HG03521 (cell line): ENCODE measurements at regions not wholly inside any gene's neighbourhood (a gene's known extent, or its start where the extent isn't known, plus 50 kb on each side); places are given as distances from the start of the nearest gene placed in this dataset.

ENCODE experiments used
- ATAC-seq: cut with Tn5 transposase; IDR thresholded peaks from one replicate; pipeline ENCODE4 v1.9.1; 2021; ENCODE audit warnings: mild to moderate bottlenecking, moderate library complexity; ENCODE audit not compliant: unreplicated experiment

GRCh38 chr3:193978030-193978429, 157.9 kb upstream of the HES1 start:
- no peak for ATAC-seq

- ATAC-seq = no peak
Measured at GRCh38 chr3:193978486-193978885, 157.5 kb upstream of the HES1 start.

- no peak for ATAC-seq
Measured at GRCh38 chr3:193980326-193980725, 155.6 kb upstream of the HES1 start.

GRCh38 chr3:193980905-193981304, 155.0 kb upstream of the HES1 start:
- no peak for ATAC-seq

- no peak for ATAC-seq
Measured at GRCh38 chr3:193981504-193981903, 154.4 kb upstream of the HES1 start.

GRCh38 chr3:193982258-193982659, 153.7 kb upstream of the HES1 start:
- ATAC-seq = no peak

GRCh38 chr3:193983846-193984818, 151.8 kb upstream of the HES1 start:
- ATAC-seq = no peak

- ATAC-seq = no peak
Measured at GRCh38 chr3:193984876-193985275, 151.1 kb upstream of the HES1 start.

- no peak for ATAC-seq
Measured at GRCh38 chr3:193987186-193987585, 148.8 kb upstream of the HES1 start.

GRCh38 chr3:193989186-193989585, 146.8 kb upstream of the HES1 start:
- no peak for ATAC-seq

GRCh38 chr3:193991666-193992424, 144.1 kb upstream of the HES1 start:
- ATAC-seq = no peak

- ATAC-seq = no peak
Measured at GRCh38 chr3:193992425-193993037, 143.4 kb upstream of the HES1 start.

- ATAC-seq = no peak
Measured at GRCh38 chr3:193996221-193996620, 139.7 kb upstream of the HES1 start.

- ATAC-seq = no peak
Measured at GRCh38 chr3:193996641-193997089, 139.3 kb upstream of the HES1 start.

GRCh38 chr3:193997228-193998122, 138.5 kb upstream of the HES1 start:
- no peak for ATAC-seq

GRCh38 chr3:193998123-193998448, 137.9 kb upstream of the HES1 start:
- no peak for ATAC-seq

GRCh38 chr3:193998628-193999195, 137.2 kb upstream of the HES1 start:
- ATAC-seq = no peak

GRCh38 chr3:194000100-194000499, 135.8 kb upstream of the HES1 start:
- ATAC-seq = no peak

GRCh38 chr3:194000712-194001111, 135.2 kb upstream of the HES1 start:
- no peak for ATAC-seq
